ENCODE measurements at regions not wholly inside any gene's neighbourhood (a gene's known extent, or its start where the extent isn't known, plus 50 kb on each side); places are given as distances from the start of the nearest gene placed in this dataset.

- no peak overlapping the region for H3K27ac ChIP-seq (ENCODE audit: low read depth, low read length)
- CTCF ChIA-PET, result interaction anchor here (2.3 to 3.8 kb wide), 2 partner anchors 10 to 214 kb away, joined by 7 to 26 read pairs; no protein-coding TSS in a partner anchor
- DNase-seq (ENCODE audit: low read depth, low spot score), result no peak
- H3K4me3 ChIP-seq (ENCODE audit: low read depth, low read length), result no peak overlapping the region
- peaks cover 13% of the 10 kb centered on the region for H3K27me3 ChIP-seq (ENCODE audit: control insufficient read depth, insufficient read depth, low read length)
- no peaks in the 10 kb centered on the region; the same call in 1 of the 2 replicates for H3K9me3 ChIP-seq (ENCODE audit: control insufficient read depth, insufficient read depth, low read length)
- POLR2A ChIA-PET, result no interaction called here
- no peak for TF ChIP-seq CTCF (IDR thresholded peaks at IDR 0.05; ENCODE audit: low read depth, low read length)
Observed at GRCh38 chr21:41602531-41602930, 94.6 kb upstream of the TMPRSS2 start.

GRCh38 chr21:41601573-41602368 is 93.8 kb upstream of the TMPRSS2 start:
- TF ChIP-seq CTCF (IDR thresholded peaks at IDR 0.05; ENCODE audit: low read depth, low read length), result no peak
- Histone ChIP-seq H3K27me3 (ENCODE audit: control insufficient read depth, insufficient read depth, low read length) (peaks cover 12% of the 10 kb centered on the region), H3K9me3 (ENCODE audit: control insufficient read depth, insufficient read depth, low read length) (no peaks in the 10 kb centered on the region; the same call in 1 of the 2 replicates), H3K27ac (ENCODE audit: low read depth, low read length) (no peak overlapping the region), H3K4me3 (ENCODE audit: low read depth, low read length) (no peak overlapping the region)
- POLR2A ChIA-PET, result no interaction called here
- CTCF ChIA-PET, result interaction anchor here (1.3 to 3.8 kb wide), 3 partner anchors 8 to 215 kb away, joined by 4 to 26 read pairs (median 7); no protein-coding TSS in a partner anchor
- DNase-seq (ENCODE audit: low read depth, low spot score), result no peak

GRCh38 chr21:41600961-41601572 is 93.1 kb upstream of the TMPRSS2 start:
- Histone ChIP-seq H3K27me3 (ENCODE audit: control insufficient read depth, insufficient read depth, low read length) (peaks cover 11% of the 10 kb centered on the region), H3K27ac (ENCODE audit: low read depth, low read length) (no peak overlapping the region), H3K4me3 (ENCODE audit: low read depth, low read length) (no peak overlapping the region), H3K9me3 (ENCODE audit: control insufficient read depth, insufficient read depth, low read length) (no peaks in the 10 kb centered on the region; the same call in 1 of the 2 replicates)
- CTCF ChIA-PET, result interaction anchor here (1.3 to 3.8 kb wide), 3 partner anchors 9 to 216 kb away, joined by 4 to 26 read pairs (median 7); no protein-coding TSS in a partner anchor
- DNase-seq (ENCODE audit: low read depth, low spot score), result no peak
- POLR2A ChIA-PET, result no interaction called here
- no peak for TF ChIP-seq CTCF (IDR thresholded peaks at IDR 0.05; ENCODE audit: low read depth, low read length)

GRCh38 chr21:41600556-41600955 is 92.6 kb upstream of the TMPRSS2 start:
- ChIA-PET POLR2A (no interaction called here), CTCF (interaction anchor here (1.3 to 3.8 kb wide), 2 partner anchors 10 to 12 kb away, joined by 4 to 26 read pairs; no protein-coding TSS in a partner anchor)
- peaks cover 9% of the 10 kb centered on the region for H3K27me3 ChIP-seq (ENCODE audit: control insufficient read depth, insufficient read depth, low read length)
- no peak for DNase-seq (ENCODE audit: low read depth, low spot score)
- no peak overlapping the region for H3K4me3 ChIP-seq (ENCODE audit: low read depth, low read length)
- no peaks in the 10 kb centered on the region; the same call in 1 of the 2 replicates for H3K9me3 ChIP-seq (ENCODE audit: control insufficient read depth, insufficient read depth, low read length)
- no peak overlapping the region for H3K27ac ChIP-seq (ENCODE audit: low read depth, low read length)
- no peak for TF ChIP-seq CTCF (IDR thresholded peaks at IDR 0.05; ENCODE audit: low read depth, low read length)

GRCh38 chr21:41600116-41600515 is 92.2 kb upstream of the TMPRSS2 start:
- H3K9me3 ChIP-seq (ENCODE audit: control insufficient read depth, insufficient read depth, low read length), result no peaks in the 10 kb centered on the region; the same call in 1 of the 2 replicates
- ChIA-PET POLR2A (no interaction called here), CTCF (interaction anchor here (1.3 to 3.8 kb wide), 2 partner anchors 10 to 12 kb away, joined by 4 to 26 read pairs; no protein-coding TSS in a partner anchor)
- DNase-seq (ENCODE audit: low read depth, low spot score), result no peak
- H3K27ac ChIP-seq (ENCODE audit: low read depth, low read length), result no peak overlapping the region
- TF ChIP-seq CTCF (IDR thresholded peaks at IDR 0.05; ENCODE audit: low read depth, low read length), result no peak
- H3K27me3 ChIP-seq (ENCODE audit: control insufficient read depth, insufficient read depth, low read length), result peaks cover 9% of the 10 kb centered on the region
- no peak overlapping the region for H3K4me3 ChIP-seq (ENCODE audit: low read depth, low read length)
